DND-41 (cell line): ENCODE measurements at regions not wholly inside any gene's neighbourhood (a gene's known extent, or its start where the extent isn't known, plus 50 kb on each side); places are given as distances from the start of the nearest gene placed in this dataset.

ENCODE experiments used
- CTCF ChIP-seq: IDR thresholded peaks from 2 replicates; pipeline ENCODE4 v1.5.1; 2012; ENCODE audit warnings: borderline replicate concordance, low read length, moderate library complexity, mild to moderate bottlenecking; ENCODE audit not compliant: poor library complexity, severe bottlenecking; ENCODE audit errors: extremely low read depth
- EZH2 ChIP-seq: IDR thresholded peaks from 3 replicates; pipeline ENCODE4 v1.6.1; 2012; ENCODE audit warnings: borderline replicate concordance, low read depth, mild to moderate bottlenecking, moderate library complexity, low read length, inconsistent platforms; ENCODE audit not compliant: severe bottlenecking

- TF ChIP-seq CTCF (no peak), EZH2 (no peak)
Measured at GRCh38 chr5:8825139-8825757, 720.6 kb downstream of the SEMA5A start.
